Tongue (tissue), 1 donor: ENCODE measurements at regions not wholly inside any gene's neighbourhood (a gene's known extent, or its start where the extent isn't known, plus 50 kb on each side); places are given as distances from the start of the nearest gene placed in this dataset.
A peak's percentile ranks its signal among the peaks of the same experiment; 100 is the strongest.

Experiments used
- DNase-seq: peaks from one replicate; pipeline ENCODE4 v3.0.0-alpha.2; 2015

GRCh38 chr5:62707563-62707962 is 128.9 kb downstream of the LRRC70 start:
- no peak for DNase-seq

GRCh38 chr5:62707131-62707530 is 128.5 kb downstream of the LRRC70 start:
- DNase-seq: no peak

DNA sequence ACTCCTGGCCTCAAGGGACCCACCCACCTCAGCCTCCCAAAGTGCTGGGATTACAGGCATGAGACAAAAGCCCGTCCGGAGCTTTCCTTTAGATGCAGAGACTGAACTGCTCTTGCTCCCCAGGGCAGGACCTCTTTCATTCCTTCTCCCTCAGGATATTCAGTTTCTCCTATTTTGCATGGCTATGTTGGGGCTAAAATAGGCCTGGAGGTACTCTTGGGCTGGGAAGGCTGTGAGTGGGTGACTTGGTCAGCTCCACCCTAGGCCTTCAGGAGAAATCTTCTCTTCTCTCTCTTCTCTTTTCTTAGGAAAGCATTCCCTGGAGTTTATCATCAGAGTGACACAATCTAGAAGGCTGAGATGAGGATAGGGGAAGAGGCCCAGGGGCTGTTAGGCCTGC is 126.4 kb downstream of the LRRC70 start:
- DNase-seq: no peak

- no peak for DNase-seq
Measured at GRCh38 chr5:62702126-62702525, 123.5 kb downstream of the LRRC70 start.

DNA sequence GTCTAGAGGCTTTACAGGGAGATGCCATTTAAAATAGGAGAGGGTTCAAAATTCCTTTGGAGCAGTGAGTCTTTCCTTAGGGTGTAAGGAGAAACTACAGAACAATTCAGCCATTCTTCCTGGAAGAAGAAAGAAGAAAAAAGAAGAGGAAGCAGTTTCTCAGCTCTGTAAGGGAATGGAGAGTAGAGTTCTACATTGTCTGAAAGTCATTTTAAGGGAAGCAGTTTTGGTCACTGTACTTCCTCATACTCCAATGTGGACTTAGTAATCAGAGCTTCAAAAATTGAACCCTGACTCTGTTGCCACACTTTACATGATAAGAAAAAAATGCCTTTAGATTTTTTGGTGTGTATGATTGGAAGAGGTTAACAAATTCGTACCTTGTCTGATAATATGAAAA is 122.4 kb downstream of the LRRC70 start:
- no peak for DNase-seq

GRCh38 chr5:62698756-62699155 is 120.1 kb downstream of the LRRC70 start:
- DNase-seq: no peak

DNA sequence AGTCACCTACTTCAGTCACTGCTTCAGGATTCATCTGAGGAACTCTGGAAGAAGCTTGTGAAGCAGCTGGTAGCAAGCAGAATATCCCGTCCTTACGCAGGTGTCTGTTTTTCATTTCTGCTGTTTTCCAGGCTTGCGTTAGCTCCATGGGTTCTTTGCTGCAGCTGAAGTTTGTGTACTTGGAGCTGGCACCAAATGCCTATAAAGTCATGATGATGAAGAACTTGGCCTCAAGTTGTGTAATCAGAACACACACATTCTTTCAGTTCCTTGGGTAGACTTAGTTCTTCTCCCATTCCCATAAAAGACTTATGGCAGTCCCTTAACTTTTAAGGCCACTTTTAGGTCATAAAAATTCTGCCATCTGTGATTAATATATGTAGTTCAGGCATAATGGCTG is 116.7 kb downstream of the LRRC70 start:
- no peak for DNase-seq

DNA sequence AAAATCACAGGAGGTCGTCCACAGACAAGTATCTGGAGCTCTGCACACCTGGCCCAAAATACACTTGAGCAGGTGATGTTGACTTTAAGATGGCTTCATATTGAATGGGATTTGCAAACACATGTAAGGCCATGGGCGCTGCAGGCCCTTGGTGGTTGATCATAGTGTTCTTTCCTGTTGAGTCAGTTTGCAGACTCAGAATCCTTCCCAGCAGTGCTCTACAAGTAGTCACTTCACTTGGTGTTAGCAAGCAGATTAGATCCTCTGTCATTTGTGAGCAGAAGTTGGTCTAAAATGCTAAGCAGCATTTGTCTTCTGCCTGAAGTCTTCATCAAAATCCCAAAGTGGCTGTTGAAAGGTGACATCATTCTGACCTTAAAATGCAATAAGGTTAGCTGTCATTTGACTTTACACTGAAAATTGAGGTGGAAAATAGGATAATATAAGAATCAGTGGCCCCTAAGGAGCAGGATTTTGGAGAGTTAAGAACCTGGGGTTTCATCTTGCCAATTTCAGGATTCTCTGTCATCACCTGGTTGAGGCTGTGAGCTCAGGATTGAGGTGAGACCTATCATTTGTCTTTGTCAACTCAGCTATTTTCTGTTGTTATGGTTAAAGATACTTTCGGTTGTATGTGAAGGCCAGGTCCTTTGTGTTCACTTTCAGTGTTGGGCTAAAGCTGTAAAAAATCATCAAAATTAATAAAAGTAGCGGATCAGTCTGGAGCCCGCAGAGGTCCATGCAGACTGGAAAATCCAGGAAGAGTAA is 114.5 kb downstream of the LRRC70 start:
- peak; percentile 1 for DNase-seq

DNA sequence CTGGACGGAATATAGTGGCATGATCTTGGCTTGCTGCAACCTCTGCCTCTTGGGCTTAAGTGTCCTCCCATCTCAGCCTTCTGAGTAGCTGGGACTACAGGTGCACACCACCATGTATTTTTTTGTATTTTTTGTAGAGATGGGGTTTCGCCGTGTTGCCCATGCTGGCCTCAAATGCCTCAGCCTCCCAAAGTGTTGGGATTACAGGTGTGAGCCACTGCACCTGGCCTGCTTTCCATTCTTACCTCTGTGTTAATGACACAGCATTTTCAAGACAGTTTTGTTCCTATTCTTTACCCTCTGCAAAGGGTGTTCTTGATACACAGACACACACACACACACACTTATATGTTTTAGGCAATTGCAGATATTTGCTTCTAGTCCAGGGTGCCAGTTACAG is 113.3 kb downstream of the LRRC70 start:
- no peak for DNase-seq

- no peak for DNase-seq
Measured at GRCh38 chr5:62690421-62690820, 111.8 kb downstream of the LRRC70 start.

- DNase-seq: no peak
Measured at GRCh38 chr5:62689599-62690368, 111.2 kb downstream of the LRRC70 start.

GRCh38 chr5:62686692-62687091 is 108.1 kb downstream of the LRRC70 start:
- DNase-seq: no peak

DNA sequence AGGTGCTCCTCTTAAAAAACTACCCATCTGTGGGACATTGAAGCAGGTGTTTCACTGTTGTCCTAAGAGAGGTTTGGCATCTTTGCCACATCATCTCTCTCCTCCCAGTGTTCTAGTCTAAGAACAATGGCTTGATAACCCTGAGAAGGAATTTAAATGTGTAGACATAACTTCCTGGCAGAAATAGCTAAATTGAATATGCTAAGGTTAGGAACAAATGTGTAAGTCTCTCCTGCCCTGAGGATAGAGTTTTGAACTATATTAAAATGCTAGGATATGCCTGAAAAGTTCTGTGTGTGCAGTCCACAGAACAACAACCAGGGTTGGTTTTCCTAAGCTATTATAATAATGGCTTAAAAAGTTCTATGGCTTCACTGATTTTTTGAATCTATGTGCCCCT is 106.6 kb downstream of the LRRC70 start:
- no peak for DNase-seq

DNA sequence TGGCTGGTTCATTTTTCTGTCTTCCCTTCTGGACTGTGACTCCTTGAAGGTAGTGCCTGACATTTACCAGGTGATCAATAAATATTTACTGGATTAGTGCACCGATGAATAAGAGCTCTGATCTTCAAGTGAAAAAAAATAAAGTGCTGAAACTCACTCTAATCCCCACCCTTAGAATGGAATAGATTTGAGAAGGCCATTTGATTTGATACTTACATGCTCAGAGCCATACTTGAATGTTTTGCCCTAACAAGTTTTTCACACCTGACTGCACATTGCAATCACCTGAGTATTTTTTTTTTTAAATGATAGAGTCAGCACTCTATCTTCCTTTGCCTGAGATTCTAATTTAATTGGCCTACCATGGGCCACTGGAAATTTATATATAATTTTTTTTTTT is 105.7 kb downstream of the LRRC70 start:
- DNase-seq: no peak

- DNase-seq: no peak
Measured at GRCh38 chr5:62682059-62682458, 103.4 kb downstream of the LRRC70 start.

DNA sequence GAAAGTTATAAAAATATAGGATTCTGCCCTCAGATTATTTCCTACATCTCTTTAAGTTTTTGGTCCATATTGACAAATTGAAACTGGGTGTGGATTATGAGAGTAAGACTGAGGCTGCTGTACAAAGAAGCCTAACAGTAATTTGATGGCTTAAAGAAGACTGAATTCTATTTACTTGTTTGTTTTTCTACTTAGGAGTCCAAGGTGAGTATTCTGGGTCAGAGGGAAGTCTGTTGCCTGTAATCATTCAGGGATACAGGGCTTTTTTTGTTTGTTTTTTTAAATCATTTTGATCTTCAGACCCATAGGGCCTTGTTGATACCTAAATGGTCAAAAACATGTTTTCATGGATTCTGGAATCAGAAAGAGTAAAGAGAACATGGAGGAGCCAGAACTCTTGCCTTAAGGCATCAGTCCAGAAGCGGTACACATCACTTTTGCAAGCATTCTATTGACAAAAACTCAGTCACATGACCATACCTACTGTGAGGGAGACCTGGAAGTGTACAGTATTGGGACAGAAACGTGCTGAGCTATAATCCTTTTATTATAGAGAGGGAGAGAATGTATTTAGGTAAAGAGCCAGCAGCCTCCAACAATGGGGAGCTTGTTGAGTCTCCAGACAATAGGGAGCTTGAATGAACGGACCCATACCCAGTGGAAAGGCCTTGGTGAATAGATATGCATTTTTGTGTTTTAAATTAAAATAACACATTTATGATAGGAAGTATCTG is 102.7 kb downstream of the LRRC70 start:
- DNase-seq: no peak

- no peak for DNase-seq
Measured at GRCh38 chr5:62680121-62680520, 101.5 kb downstream of the LRRC70 start.
